ENCODE measurements at regions not wholly inside any gene's neighbourhood (a gene's known extent, or its start where the extent isn't known, plus 50 kb on each side); places are given as distances from the start of the nearest gene placed in this dataset.

GRCh38 chr6:147869869-147870268, 361.4 kb downstream of the SAMD5 start:
- H3K9ac ChIP-seq (ENCODE audit: insufficient read depth, low read length, poor library complexity, severe bottlenecking), result no peak overlapping the region
- H3K4me1 ChIP-seq (ENCODE audit: control insufficient read depth in 1 of 2, insufficient read depth in 2 of 2, low read length in 2 of 2), result no peaks in the 10 kb centered on the region
- intact Hi-C loops (cut with micrococcal nuclease), result no loop called here
- no peak overlapping the region for H3K4me3 ChIP-seq (replicated peaks in 1 of 3; ENCODE audit: low read depth in 2 of 3, low read length in 3 of 3)
- no peaks in the 10 kb centered on the region for H3K36me3 ChIP-seq (replicated peaks in 1 of 2; ENCODE audit: control insufficient read depth in 1 of 2, insufficient read depth in 2 of 2, low read length in 2 of 2)
- no peaks in the 10 kb centered on the region for H3K79me2 ChIP-seq (ENCODE audit: insufficient read depth, low read length)
- H3K27ac ChIP-seq (ENCODE audit: low read depth in 1 of 2, low read length in 2 of 2), result no peak overlapping the region
- no peaks in the 10 kb centered on the region for H4K20me1 ChIP-seq (ENCODE audit: insufficient read depth, low read length)
- no peak for TF ChIP-seq CTCF (IDR thresholded peaks at IDR 0.05)
- no peak overlapping the region for H3K27ac Mint-ChIP-seq
- no peaks in the 10 kb centered on the region for H3K36me3 Mint-ChIP-seq
- no peak overlapping the region for H2AFZ ChIP-seq (ENCODE audit: insufficient read depth, low read depth, low read length, poor library complexity, severe bottlenecking)
- H3K4me2 ChIP-seq (replicated peaks; ENCODE audit: extremely low read depth, low read length, poor library complexity, severe bottlenecking), result no peak overlapping the region
- no peak for DNase-seq
- no peaks in the 10 kb centered on the region for H3K27me3 ChIP-seq (ENCODE audit: control insufficient read depth in 2 of 2, insufficient read depth in 2 of 2, low read length in 2 of 2)
- no CpG with 5 or more reads among the region's 5 CpGs for WGBS (ENCODE audit: insufficient coverage)
- H3K4me3 Mint-ChIP-seq, result no peak overlapping the region
- peaks cover 0 to 3% (median 0%) of the 10 kb centered on the region in 7 donors for H3K9me3 Mint-ChIP-seq
- peaks cover 0 to 2% (median 1%) of the 10 kb centered on the region in 3 donors for H3K27me3 Mint-ChIP-seq (ENCODE audit: low read depth in 3 of 3)
- no peaks in the 10 kb centered on the region for H3K9me3 ChIP-seq (replicated peaks in 1 of 2; ENCODE audit: control insufficient read depth in 1 of 2, insufficient read depth in 1 of 2, low read length in 2 of 2)
- H3K4me1 Mint-ChIP-seq, result no peaks in the 10 kb centered on the region

DNA sequence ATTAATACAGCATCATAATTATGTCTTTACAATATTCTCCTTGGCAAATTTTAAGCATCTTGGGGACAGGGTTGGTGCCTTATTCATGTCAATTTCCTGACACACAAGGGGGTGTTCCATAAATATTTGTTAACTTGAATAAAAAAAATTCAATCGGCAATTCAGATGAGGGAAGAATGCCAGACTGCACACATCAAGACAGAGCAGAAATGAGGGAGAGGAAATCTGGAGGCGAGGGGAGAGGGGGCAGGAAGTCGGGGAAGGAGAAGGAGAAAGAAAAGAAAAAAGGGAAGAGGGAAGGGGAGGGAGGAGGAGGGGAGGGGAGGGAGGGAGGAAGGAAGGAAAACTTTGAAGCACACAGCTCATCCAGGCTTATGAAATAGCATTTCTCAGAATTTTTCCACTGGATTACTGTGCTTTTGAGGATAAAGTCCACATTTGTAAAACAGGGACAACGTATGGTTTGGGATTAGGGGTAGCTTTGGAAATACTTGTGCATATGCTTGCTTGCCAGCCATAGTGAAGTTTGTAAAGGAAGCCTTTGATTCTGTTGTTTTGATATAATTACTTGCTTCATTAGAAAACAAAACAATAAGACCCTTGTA, 362.1 kb downstream of the SAMD5 start:
- no peak overlapping the region for H3K4me3 ChIP-seq (replicated peaks in 1 of 3; ENCODE audit: low read depth in 2 of 3, low read length in 3 of 3)
- no peak overlapping the region for H3K27ac ChIP-seq (ENCODE audit: low read depth in 1 of 2, low read length in 2 of 2)
- no peaks in the 10 kb centered on the region for H3K79me2 ChIP-seq (ENCODE audit: insufficient read depth, low read length)
- H3K9ac ChIP-seq (ENCODE audit: insufficient read depth, low read length, poor library complexity, severe bottlenecking), result no peak overlapping the region
- intact Hi-C loops (cut with micrococcal nuclease), result no loop called here
- Mint-ChIP-seq H3K9me3 (peaks cover 0 to 6% (median 0%) of the 10 kb centered on the region in 7 donors), H3K4me3 (no peak overlapping the region), H3K27ac (no peak overlapping the region), H3K36me3 (no peaks in the 10 kb centered on the region), H3K27me3 (ENCODE audit: low read depth in 3 of 3) (peaks cover 0 to 2% (median 1%) of the 10 kb centered on the region in 3 donors), H3K4me1 (no peaks in the 10 kb centered on the region)
- H3K4me1 ChIP-seq (ENCODE audit: control insufficient read depth in 1 of 2, insufficient read depth in 2 of 2, low read length in 2 of 2), result no peaks in the 10 kb centered on the region
- H2AFZ ChIP-seq (ENCODE audit: insufficient read depth, low read depth, low read length, poor library complexity, severe bottlenecking), result no peak overlapping the region
- no peak overlapping the region for H3K4me2 ChIP-seq (replicated peaks; ENCODE audit: extremely low read depth, low read length, poor library complexity, severe bottlenecking)
- no peaks in the 10 kb centered on the region for H3K27me3 ChIP-seq (ENCODE audit: control insufficient read depth in 2 of 2, insufficient read depth in 2 of 2, low read length in 2 of 2)
- 39% methylated on average over 3 of the region's 4 CpGs for WGBS (ENCODE audit: insufficient coverage)
- H4K20me1 ChIP-seq (ENCODE audit: insufficient read depth, low read length), result no peaks in the 10 kb centered on the region
- no peak for TF ChIP-seq CTCF (IDR thresholded peaks at IDR 0.05)
- DNase-seq, result no peak
- H3K36me3 ChIP-seq (replicated peaks in 1 of 2; ENCODE audit: control insufficient read depth in 1 of 2, insufficient read depth in 2 of 2, low read length in 2 of 2), result no peaks in the 10 kb centered on the region
- H3K9me3 ChIP-seq (replicated peaks in 1 of 2; ENCODE audit: control insufficient read depth in 1 of 2, insufficient read depth in 1 of 2, low read length in 2 of 2), result no peaks in the 10 kb centered on the region
